Activated CD8-positive, alpha-beta memory T cell treated with anti-CD3 and anti-CD28 coated beads for 36 hours (primary cell): ENCODE measurements at regions not wholly inside any gene's neighbourhood (a gene's known extent, or its start where the extent isn't known, plus 50 kb on each side); places are given as distances from the start of the nearest gene placed in this dataset.
"Not testable (repeated sequence)": the region's sequence is repeated elsewhere in the genome, so short reads cannot be mapped to it uniquely, and the experiment has no call there.

Experiments used
- CTCF ChIA-PET: fragments of 350-600 bp; sonication (Branson Sonifier 250); formaldehyde crosslinking; loops from one replicate; lab custom pipeline; 2021; ENCODE audit warnings: antibody characterized with exemption; lab: Charles Lee
- POLR2A ChIA-PET: fragments of 350-600 bp; sonication (Branson Sonifier 250); formaldehyde crosslinking; loops from one replicate; lab custom pipeline; 2021; ENCODE audit warnings: antibody characterized with exemption; lab: Charles Lee

DNA sequence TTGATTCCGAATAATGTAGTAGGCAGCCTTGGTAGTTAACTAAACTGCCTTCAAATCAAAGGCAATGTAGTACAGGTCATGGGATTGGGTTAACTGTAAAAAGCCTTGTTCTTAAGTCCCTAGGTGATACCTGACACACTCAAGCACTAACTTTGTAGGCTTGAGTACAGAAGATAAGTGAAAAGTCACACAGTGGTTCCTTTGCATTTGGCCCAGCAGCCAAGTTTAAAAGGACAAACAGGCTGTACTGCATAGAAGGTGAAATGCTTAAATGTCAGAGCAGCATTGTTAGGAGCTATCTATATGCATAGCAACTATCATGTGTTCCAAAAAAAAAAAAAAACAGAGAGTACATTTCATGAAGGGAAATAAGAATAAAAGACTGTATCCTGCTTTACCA lies 178.4 kb downstream of the ATOH1 start:
- CTCF ChIA-PET: no interaction called here
- POLR2A ChIA-PET: no interaction called here

GRCh38 chr4:94011190-94011589 lies 182.6 kb downstream of the ATOH1 start:
- CTCF ChIA-PET: no interaction called here
- POLR2A ChIA-PET: no interaction called here

DNA sequence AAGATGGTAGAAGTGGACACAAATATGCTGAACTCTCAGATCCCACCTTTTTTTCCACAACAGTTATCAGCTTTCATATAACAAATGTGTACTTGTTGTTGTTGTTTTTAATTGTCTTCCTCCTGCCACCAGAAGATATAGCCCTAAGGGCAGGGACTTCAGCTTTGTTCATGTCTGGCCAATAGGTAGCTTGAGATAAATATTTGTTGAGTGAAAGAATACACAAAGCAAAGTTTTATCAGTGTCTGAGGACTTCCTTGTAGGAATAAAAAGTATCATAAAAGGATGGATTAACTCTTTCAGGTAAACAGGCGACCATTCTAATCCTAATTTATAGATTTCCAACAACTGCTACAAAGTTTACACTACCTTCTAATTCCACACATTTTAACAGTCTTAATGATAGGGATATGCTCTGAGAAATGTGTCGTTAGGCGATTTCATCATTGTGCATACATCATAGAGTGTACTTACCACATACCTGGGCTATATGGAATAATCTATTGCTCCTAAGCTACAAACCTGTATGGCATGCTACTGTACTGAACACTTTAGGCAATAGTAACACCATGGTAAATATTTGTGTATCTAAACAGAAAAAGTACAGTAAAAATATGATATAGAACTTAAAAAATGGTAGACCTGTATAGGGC lies 186.1 kb downstream of the ATOH1 start:
- CTCF ChIA-PET: no interaction called here
- POLR2A ChIA-PET: no interaction called here

DNA sequence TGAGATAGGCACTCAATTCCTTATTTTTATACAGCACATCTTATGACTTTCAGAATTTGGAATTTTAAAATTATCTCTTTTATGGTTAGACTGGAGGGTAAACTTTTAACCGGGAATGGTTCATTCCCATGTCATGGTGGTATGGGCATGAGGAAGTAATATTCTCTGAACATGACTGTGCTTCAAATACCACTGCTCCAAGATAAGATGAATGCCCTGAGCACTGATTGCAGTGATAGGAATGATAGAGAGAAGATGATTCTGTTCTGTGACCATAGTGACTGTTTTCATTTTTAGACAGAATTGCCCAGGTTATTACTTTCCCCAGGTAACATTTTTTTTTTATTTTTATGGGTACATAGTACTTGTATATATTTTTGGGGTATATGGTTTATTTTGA lies 187.4 kb downstream of the ATOH1 start:
- CTCF ChIA-PET: no interaction called here
- POLR2A ChIA-PET: no interaction called here

DNA sequence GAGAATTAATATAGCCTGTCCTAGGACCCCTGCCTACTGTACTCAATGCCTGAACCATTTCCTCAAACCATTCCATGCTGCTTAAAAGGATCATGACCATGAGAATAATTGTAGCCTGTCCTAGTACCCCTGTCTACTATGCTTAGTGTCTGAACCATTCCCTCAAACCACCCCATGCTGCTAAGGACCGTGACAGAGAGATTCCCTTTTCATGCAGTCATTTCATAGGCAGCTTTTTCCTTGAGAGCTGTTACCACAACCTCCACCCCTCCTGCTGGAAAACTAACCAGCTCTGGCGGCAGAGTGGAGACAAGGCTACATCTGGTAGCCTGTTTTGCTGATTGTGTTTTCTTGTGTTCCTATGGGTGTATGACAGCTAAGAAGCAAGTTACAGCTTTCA lies 174.9 kb upstream of the SMARCAD1 start:
- POLR2A ChIA-PET: no interaction called here

GRCh38 chr4:94036964-94037363 lies 170.7 kb upstream of the SMARCAD1 start:
- POLR2A ChIA-PET: no interaction called here
- CTCF ChIA-PET: no interaction called here

More for the DNA sequence above, 174.9 kb upstream of the SMARCAD1 start:
- CTCF ChIA-PET: no interaction called here

- CTCF ChIA-PET: no interaction called here
- POLR2A ChIA-PET: interaction anchor here (0.6 kb wide), 1 partner anchor 45 kb away, joined by 4 read pairs; no protein-coding TSS in a partner anchor
Observed at GRCh38 chr4:94038195-94038594, 169.5 kb upstream of the SMARCAD1 start.

GRCh38 chr4:94039226-94039625 lies 168.4 kb upstream of the SMARCAD1 start:
- ChIA-PET POLR2A (no interaction called here), CTCF (no interaction called here)

DNA sequence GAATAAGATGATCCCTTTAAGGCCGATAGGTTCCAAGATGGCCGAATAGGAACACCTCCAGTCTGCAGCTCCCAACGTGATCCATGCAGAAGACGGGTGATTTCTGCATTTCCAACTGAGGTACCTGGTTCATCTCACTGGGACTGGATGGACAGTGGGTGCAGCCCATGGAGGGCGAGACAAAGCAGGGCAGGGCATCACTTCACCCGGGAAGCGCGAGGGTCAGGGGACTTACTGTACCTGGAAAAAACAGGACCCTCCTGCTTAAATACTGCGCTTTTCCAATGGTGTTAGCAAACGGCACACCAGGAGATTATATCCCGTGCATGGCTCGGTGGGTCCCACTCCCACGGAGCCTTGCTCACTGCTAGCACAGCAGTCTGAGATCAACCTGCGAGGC lies 163.2 kb upstream of the SMARCAD1 start:
- CTCF ChIA-PET, POLR2A ChIA-PET: not testable (repeated sequence)

DNA sequence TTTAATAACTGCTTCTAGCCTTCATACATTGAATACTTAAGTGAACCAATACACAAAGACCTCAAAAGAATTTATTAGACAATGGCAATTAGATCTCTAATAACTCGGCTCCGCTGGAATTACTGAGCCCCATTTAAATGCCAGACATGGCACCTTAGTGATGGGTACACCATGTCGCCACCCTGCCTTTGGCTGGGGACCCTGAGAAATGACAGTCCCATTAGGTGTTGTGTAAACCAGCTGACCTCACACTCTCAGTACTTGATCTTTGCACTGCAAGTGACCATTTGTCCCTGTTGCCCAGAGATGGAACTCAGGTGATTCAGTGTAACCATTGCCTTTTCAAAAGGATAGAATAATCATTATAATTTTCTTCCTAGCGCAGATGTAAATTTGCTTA lies 144.6 kb upstream of the SMARCAD1 start:
- ChIA-PET POLR2A (no interaction called here), CTCF (no interaction called here)

DNA sequence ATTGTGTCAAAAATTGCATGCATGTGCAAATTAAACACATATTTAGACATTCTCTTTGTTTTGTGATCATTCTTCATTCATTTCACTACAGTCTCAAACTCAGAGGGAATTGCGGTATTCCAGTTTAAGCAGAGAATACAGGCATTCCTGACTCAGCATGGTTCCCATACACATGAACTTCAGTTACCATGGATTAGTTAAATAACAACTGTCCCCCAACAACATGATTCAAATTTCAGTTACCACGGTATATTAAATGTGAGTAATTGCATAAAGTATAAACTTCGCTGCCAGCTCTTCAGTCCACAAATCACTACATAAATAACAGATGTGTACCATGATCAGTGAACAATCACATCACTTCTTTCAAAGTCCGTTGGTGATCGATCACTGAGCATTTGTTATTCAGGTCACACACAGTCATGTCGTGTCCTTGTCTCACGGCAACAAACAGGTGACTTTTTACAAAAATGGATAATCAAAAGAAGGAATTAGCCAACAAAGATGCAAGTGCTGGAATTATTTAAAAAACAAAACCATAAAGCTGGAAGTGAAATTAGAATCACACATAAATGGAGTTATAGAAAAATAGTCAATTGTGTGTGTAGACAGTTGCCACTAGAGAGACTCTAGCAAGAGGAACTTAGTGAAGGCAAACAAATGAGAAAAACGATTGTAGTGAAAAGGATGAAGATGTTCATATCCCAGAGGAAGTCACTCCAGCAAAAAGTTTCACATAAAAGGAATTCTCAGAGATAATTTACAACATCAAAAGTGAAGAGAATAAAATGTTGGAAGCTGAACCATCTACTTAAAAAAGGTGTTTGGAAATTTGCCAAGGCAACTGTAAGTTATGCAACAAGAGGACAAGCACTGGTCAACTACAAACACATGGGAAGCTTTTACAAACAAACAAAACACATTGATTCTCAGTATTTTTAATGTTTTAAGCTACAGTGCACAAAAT lies 138.6 kb upstream of the SMARCAD1 start:
- POLR2A ChIA-PET: no interaction called here
- CTCF ChIA-PET: no interaction called here

- POLR2A ChIA-PET: no interaction called here
- CTCF ChIA-PET: no interaction called here
Observed at GRCh38 chr4:94076498-94076897, 131.2 kb upstream of the SMARCAD1 start.

- ChIA-PET POLR2A (no interaction called here), CTCF (no interaction called here)
Observed at GRCh38 chr4:94084155-94084554, 123.5 kb upstream of the SMARCAD1 start.

GRCh38 chr4:94099141-94099540 lies 108.5 kb upstream of the SMARCAD1 start:
- POLR2A ChIA-PET, CTCF ChIA-PET: not testable (repeated sequence)

DNA sequence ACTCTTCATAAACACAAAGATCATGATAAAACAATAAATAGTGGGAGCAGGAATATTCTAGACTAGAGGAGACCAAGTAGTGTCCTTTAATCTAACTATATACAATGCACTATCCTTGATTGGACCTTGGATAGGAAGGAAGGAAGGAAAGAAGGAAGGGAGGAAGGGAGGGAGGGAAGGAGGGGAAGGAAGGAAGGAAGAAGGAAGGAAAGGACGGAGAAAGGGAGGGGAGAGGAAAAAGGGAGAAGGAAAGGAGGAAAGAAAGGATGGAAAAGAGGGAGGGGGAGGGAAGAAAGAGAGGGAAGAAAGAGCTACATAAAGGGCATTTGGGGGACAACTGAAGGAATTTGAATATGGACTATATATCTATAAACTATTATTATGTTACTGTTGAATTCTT lies 95.0 kb upstream of the SMARCAD1 start:
- POLR2A ChIA-PET: no interaction called here
- CTCF ChIA-PET: no interaction called here

GRCh38 chr4:94115687-94116086 lies 92.0 kb upstream of the SMARCAD1 start:
- ChIA-PET POLR2A (no interaction called here), CTCF (no interaction called here)

DNA sequence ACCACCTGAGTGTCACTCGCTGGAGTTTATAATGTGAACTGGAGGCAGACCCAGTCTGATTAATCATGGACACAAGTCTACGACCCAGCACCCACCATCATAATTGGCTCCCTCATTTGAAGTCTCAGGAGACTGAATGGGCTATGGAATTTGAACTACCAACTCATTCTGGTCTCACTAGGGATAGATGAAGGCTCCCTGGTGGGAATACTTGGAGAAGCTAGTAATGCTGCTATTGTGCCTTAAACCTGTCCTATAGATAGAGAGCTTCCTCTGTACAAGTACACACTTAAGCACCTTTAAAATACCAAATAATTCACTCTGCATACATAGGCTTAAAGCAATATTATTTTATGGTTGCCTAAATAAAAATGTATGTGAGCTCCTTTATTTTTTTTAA lies 90.8 kb upstream of the SMARCAD1 start:
- CTCF ChIA-PET: no interaction called here

GRCh38 chr4:94126669-94127068 lies 81.0 kb upstream of the SMARCAD1 start:
- ChIA-PET CTCF (no interaction called here), POLR2A (no interaction called here)

More for the DNA sequence above, 90.8 kb upstream of the SMARCAD1 start:
- POLR2A ChIA-PET: no interaction called here

GRCh38 chr4:94127707-94128328 lies 79.8 kb upstream of the SMARCAD1 start:
- POLR2A ChIA-PET: no interaction called here
- CTCF ChIA-PET: no interaction called here

DNA sequence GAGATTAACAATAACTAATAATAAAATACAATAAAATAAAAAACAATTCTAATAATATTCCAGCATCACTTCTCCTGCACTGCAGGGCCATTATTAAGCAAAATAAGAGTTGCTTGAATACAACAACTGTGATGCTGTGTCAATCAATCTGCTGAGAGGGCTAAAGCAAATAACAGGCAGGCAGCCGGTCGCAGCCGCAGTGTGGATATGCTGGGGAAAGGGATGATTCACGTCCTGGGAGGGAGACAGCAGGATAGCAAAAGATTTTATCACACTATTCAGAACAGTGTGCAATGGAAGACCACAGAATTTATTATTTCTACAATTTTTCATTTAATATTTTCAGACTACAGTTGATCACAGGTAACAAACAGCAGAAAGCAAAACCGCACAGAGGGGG lies 76.5 kb upstream of the SMARCAD1 start:
- POLR2A ChIA-PET: no interaction called here
- CTCF ChIA-PET: no interaction called here
